Calu3 (cell line): ENCODE measurements at regions not wholly inside any gene's neighbourhood (a gene's known extent, or its start where the extent isn't known, plus 50 kb on each side); places are given as distances from the start of the nearest gene placed in this dataset.

Experiments
- BruUV-seq: library from RNA; stranded (reverse); fragments of 400-500 nt; replicated peaks from 2 replicates; lab custom pipeline; 2021; lab: Mats Ljungman, UMichigan
- CTCF ChIA-PET: fragments of 300-600 bp; sonication (Branson Sonifier 250); formaldehyde crosslinking; loops from one replicate; lab custom pipeline; 2022; ENCODE audit warnings: antibody characterized with exemption; lab: Charles Lee
- DNase-seq: peaks from one replicate; pipeline ENCODE4 v3.0.0; 2022
- H3K27ac Mint-ChIP-seq: one replicate; pipeline ENCODE4 v1.8.0; 2022; ENCODE audit warnings: mixed read lengths; ENCODE audit not compliant: unreplicated experiment
- H3K27me3 Mint-ChIP-seq: one replicate; pipeline ENCODE4 v1.8.0; 2022; ENCODE audit warnings: mixed read lengths; ENCODE audit not compliant: unreplicated experiment
- H3K36me3 Mint-ChIP-seq: one replicate; pipeline ENCODE4 v1.8.0; 2022; ENCODE audit warnings: mild to moderate bottlenecking, moderate library complexity, mixed read lengths; ENCODE audit not compliant: insufficient read depth, unreplicated experiment
- H3K4me1 Mint-ChIP-seq: one replicate; pipeline ENCODE4 v1.8.0; 2022; ENCODE audit warnings: mild to moderate bottlenecking, low read depth, mixed read lengths; ENCODE audit not compliant: unreplicated experiment
- H3K4me3 Mint-ChIP-seq: one replicate; pipeline ENCODE4 v1.8.0; 2022; ENCODE audit warnings: mild to moderate bottlenecking, low read depth, moderate library complexity, mixed read lengths; ENCODE audit not compliant: unreplicated experiment
- H3K9me3 Mint-ChIP-seq: one replicate; pipeline ENCODE4 v1.8.0; 2022; ENCODE audit warnings: low read depth, mixed read lengths; ENCODE audit not compliant: unreplicated experiment
- CTCF ChIP-seq: fragments of 200-600 bp; IDR thresholded peaks from one replicate; pipeline ENCODE4 v1.8.0; 2022; ENCODE audit warnings: antibody characterized with exemption; ENCODE audit not compliant: unreplicated experiment
- intact Hi-C: fragments of 100-400 bp; cut with micrococcal nuclease; formaldehyde crosslinking; loops from one replicate; pipeline ENCODE4 v1.10.0; 2022; ENCODE audit not compliant: unreplicated experiment

GRCh38 chr6:148110925-148111324, 231.7 kb upstream of the SASH1 start:
- intact Hi-C loops: no loop called here
- H3K4me3 Mint-ChIP-seq: no peak overlapping the region
- no peak for DNase-seq
- no peak overlapping the region for H3K27ac Mint-ChIP-seq
- no peaks in the 10 kb centered on the region for H3K4me1 Mint-ChIP-seq
- H3K27me3 Mint-ChIP-seq: no peaks in the 10 kb centered on the region
- TF ChIP-seq CTCF: no peak
- H3K36me3 Mint-ChIP-seq: no peaks in the 10 kb centered on the region
- no TSS peak for BruUV-seq
- no peaks in the 10 kb centered on the region for H3K9me3 Mint-ChIP-seq
- CTCF ChIA-PET: no interaction called here

GRCh38 chr6:148112851-148113319, 229.8 kb upstream of the SASH1 start:
- H3K4me3 Mint-ChIP-seq: no peak overlapping the region
- H3K36me3 Mint-ChIP-seq: no peaks in the 10 kb centered on the region
- no peak overlapping the region for H3K27ac Mint-ChIP-seq
- intact Hi-C loops: no loop called here
- TF ChIP-seq CTCF: no peak
- H3K27me3 Mint-ChIP-seq: no peaks in the 10 kb centered on the region
- no peaks in the 10 kb centered on the region for H3K9me3 Mint-ChIP-seq
- BruUV-seq: no TSS peak
- CTCF ChIA-PET: no interaction called here
- H3K4me1 Mint-ChIP-seq: no peaks in the 10 kb centered on the region
- no peak for DNase-seq

GRCh38 chr6:148116001-148116400, 226.6 kb upstream of the SASH1 start:
- no TSS peak for BruUV-seq
- CTCF ChIA-PET: no interaction called here
- DNase-seq: no peak
- H3K27me3 Mint-ChIP-seq: no peaks in the 10 kb centered on the region
- no peaks in the 10 kb centered on the region for H3K4me1 Mint-ChIP-seq
- H3K9me3 Mint-ChIP-seq: no peaks in the 10 kb centered on the region
- H3K27ac Mint-ChIP-seq: no peak overlapping the region
- no peak for TF ChIP-seq CTCF
- intact Hi-C loops: no loop called here
- H3K4me3 Mint-ChIP-seq: no peak overlapping the region
- no peaks in the 10 kb centered on the region for H3K36me3 Mint-ChIP-seq

GRCh38 chr6:148118244-148118643, 224.4 kb upstream of the SASH1 start:
- Mint-ChIP-seq H3K27me3 (no peaks in the 10 kb centered on the region), H3K4me3 (no peak overlapping the region), H3K27ac (no peak overlapping the region), H3K36me3 (no peaks in the 10 kb centered on the region), H3K4me1 (no peaks in the 10 kb centered on the region), H3K9me3 (no peaks in the 10 kb centered on the region)
- intact Hi-C loops: no loop called here
- TF ChIP-seq CTCF: no peak
- no peak for DNase-seq
- CTCF ChIA-PET: no interaction called here
- no TSS peak for BruUV-seq
